Daoy (cell line): ENCODE measurements at regions not wholly inside any gene's neighbourhood (a gene's known extent, or its start where the extent isn't known, plus 50 kb on each side); places are given as distances from the start of the nearest gene placed in this dataset.

Experiments used
- DNase-seq: peaks from one replicate; pipeline ENCODE4 v3.0.0-alpha.2; 2015; ENCODE audit warnings: low read depth

GRCh38 chr5:54689411-54690251 is 172.1 kb downstream of the SNX18 start:
- no peak for DNase-seq

- DNase-seq = no peak
Measured at GRCh38 chr5:54680998-54681397, 163.4 kb downstream of the SNX18 start.

GRCh38 chr5:54679686-54680085 is 162.1 kb downstream of the SNX18 start:
- DNase-seq = no peak

GRCh38 chr5:54678737-54679136 is 161.2 kb downstream of the SNX18 start:
- no peak for DNase-seq

- DNase-seq = no peak
Measured at GRCh38 chr5:54676481-54677340, 159.2 kb downstream of the SNX18 start.

- no peak for DNase-seq
Measured at GRCh38 chr5:54673523-54674225, 156.1 kb downstream of the SNX18 start.

GRCh38 chr5:54672871-54673270 is 155.3 kb downstream of the SNX18 start:
- no peak for DNase-seq

- no peak for DNase-seq
Measured at GRCh38 chr5:54671681-54672080, 154.1 kb downstream of the SNX18 start.

- no peak for DNase-seq
Measured at GRCh38 chr5:54671111-54671531, 153.6 kb downstream of the SNX18 start.

GRCh38 chr5:54670281-54670680 is 152.7 kb downstream of the SNX18 start:
- DNase-seq = no peak

GRCh38 chr5:54669845-54670244 is 152.3 kb downstream of the SNX18 start:
- no peak for DNase-seq

GRCh38 chr5:54669285-54669684 is 151.7 kb downstream of the SNX18 start:
- DNase-seq = no peak

GRCh38 chr5:54668096-54668495 is 150.5 kb downstream of the SNX18 start:
- no peak for DNase-seq

- DNase-seq = no peak
Measured at GRCh38 chr5:54667136-54667535, 149.6 kb downstream of the SNX18 start.

GRCh38 chr5:54663866-54664265 is 146.3 kb downstream of the SNX18 start:
- DNase-seq = peak; percentile 30

- DNase-seq = no peak
Measured at GRCh38 chr5:54661111-54661510, 143.6 kb downstream of the SNX18 start.

- no peak for DNase-seq
Measured at GRCh38 chr5:54659700-54660131, 142.2 kb downstream of the SNX18 start.

- DNase-seq = peak; percentile 81
Measured at GRCh38 chr5:54658010-54658409, 140.5 kb downstream of the SNX18 start.

GRCh38 chr5:54656261-54656728 is 138.7 kb downstream of the SNX18 start:
- DNase-seq = no peak

GRCh38 chr5:54655761-54656160 is 138.2 kb downstream of the SNX18 start:
- DNase-seq = no peak

GRCh38 chr5:54655266-54655665 is 137.7 kb downstream of the SNX18 start:
- DNase-seq = no peak
